GM12878 (cell line): ENCODE measurements at regions not wholly inside any gene's neighbourhood (a gene's known extent, or its start where the extent isn't known, plus 50 kb on each side); places are given as distances from the start of the nearest gene placed in this dataset.

Source experiments
- ATAC-seq: fragments of 200-7000 bp; cut with Tn5 transposase; 3 replicates; pipeline ENCODE4 v1.9.1; 2020; ENCODE audit warnings: mild to moderate bottlenecking, moderate library complexity
- BruUV-seq: library from RNA; stranded (reverse); fragments of 400-500 nt; replicated peaks from 2 replicates; lab custom pipeline; 2021; lab: Mats Ljungman, UMichigan
- CTCF ChIA-PET: fragments of 300-600 bp; sonication (Branson Sonifier 250); formaldehyde crosslinking; extraction: SDS; loops from one replicate; lab custom pipeline; 2021; ENCODE audit warnings: inconsistent platforms; lab: Yijun Ruan, JAX
- POLR2A ChIA-PET: fragments of 350-600 bp; formaldehyde crosslinking; extraction: SDS; loops from one replicate; lab custom pipeline; 2021; ENCODE audit warnings: inconsistent platforms; lab: Charles Lee
- RAD21 ChIA-PET: fragments of 300-600 bp; sonication (Branson Sonifier 250); formaldehyde crosslinking; loops from one replicate; lab custom pipeline; 2023; ENCODE audit warnings: antibody characterized with exemption; ENCODE audit not compliant: unreplicated experiment; lab: Charles Lee
- SMC1A ChIA-PET: fragments of 300-600 bp; sonication (Branson Sonifier 250); formaldehyde crosslinking; loops from one replicate; lab custom pipeline; 2023; ENCODE audit not compliant: unreplicated experiment, uncharacterized antibody; lab: Charles Lee
- DNase-seq: peaks from one replicate; pipeline ENCODE4 v3.0.0-alpha.2; 2011; ENCODE audit warnings: low read depth, low spot score
- FAIRE-seq: peaks from 3 replicates; lab custom pipeline; 2011; peaks lifted over from hg19 to GRCh38; lab: Jason Lieb, UNC
- H2AFZ ChIP-seq: 2 replicates; pipeline ENCODE4 v1.6.0; 2011; ENCODE audit warnings: low read depth, low read length, control low read depth; ENCODE audit not compliant: control insufficient read depth
- H3K27ac ChIP-seq: 2 replicates; pipeline ENCODE4 v1.5.1; 2011; ENCODE audit warnings: control low read depth; ENCODE audit not compliant: control insufficient read depth, insufficient read depth
- H3K27me3 ChIP-seq, 2 experiments: replicated peaks in 1 of 2; 2 replicates each; pipeline versions ENCODE4 v1.6.0 to v1.6.1; 2011; ENCODE audit warnings: low read length in 1 of 2; ENCODE audit not compliant: control insufficient read depth in 2 of 2, insufficient read depth in 2 of 2
- H3K36me3 ChIP-seq, 2 experiments: 2 replicates each; pipeline ENCODE4 v1.5.1; 2011; ENCODE audit warnings: low read length in 1 of 2; ENCODE audit not compliant: control insufficient read depth in 2 of 2, insufficient read depth in 2 of 2
- H3K4me1 ChIP-seq: 2 replicates; pipeline ENCODE4 v1.6.1; 2011; ENCODE audit warnings: mild to moderate bottlenecking, low read length, moderate library complexity, mixed read lengths; ENCODE audit not compliant: control insufficient read depth, insufficient read depth
- H3K4me2 ChIP-seq: 2 replicates; pipeline ENCODE4 v1.6.0; 2011; ENCODE audit warnings: control low read depth; ENCODE audit not compliant: control insufficient read depth, insufficient read depth
- H3K4me3 ChIP-seq: fragments of 200-600 bp; sonication (generic); 2 replicates; pipeline ENCODE4 v1.5.1; 2016
- H3K79me2 ChIP-seq: 2 replicates; pipeline ENCODE4 v1.6.0; 2011; ENCODE audit warnings: low read length; ENCODE audit not compliant: control insufficient read depth, insufficient read depth
- H3K9ac ChIP-seq: 2 replicates; pipeline ENCODE4 v1.8.0; 2011; ENCODE audit warnings: low read length, control low read depth, mixed read lengths; ENCODE audit not compliant: control insufficient read depth, insufficient read depth
- H3K9me3 ChIP-seq: replicated peaks from 3 replicates; pipeline ENCODE4 v1.5.1; 2011; ENCODE audit warnings: mild to moderate bottlenecking, low read length; ENCODE audit not compliant: control insufficient read depth, insufficient read depth
- H4K20me1 ChIP-seq: 2 replicates; pipeline ENCODE4 v1.6.0; 2011; ENCODE audit not compliant: control insufficient read depth, insufficient read depth
- BCL11A ChIP-seq: IDR thresholded peaks from 2 replicates; pipeline ENCODE4 v1.6.1; 2011; ENCODE audit warnings: low read depth, low read length
- BHLHE40 ChIP-seq, 2 experiments: fragments of 450-650 bp in 1 of 2; IDR thresholded peaks; 2 replicates each; pipeline ENCODE4 v1.6.1; 2011 to 2017; ENCODE audit warnings: low read depth in 2 of 2, borderline replicate concordance in 1 of 2, improper control_type of control experiment in 1 of 2, low read length in 1 of 2, mild to moderate bottlenecking in 1 of 2
- BMI1 ChIP-seq: fragments of 450-650 bp; IDR thresholded peaks from 2 replicates; pipeline ENCODE4 v1.6.1; 2016; ENCODE audit warnings: mild to moderate bottlenecking, moderate library complexity, borderline replicate concordance
- JUNB ChIP-seq: IDR thresholded peaks from 2 replicates; pipeline ENCODE4 v1.6.1; 2016; ENCODE audit warnings: antibody characterized with exemption, mild to moderate bottlenecking
- LARP7 ChIP-seq: fragments of 450-650 bp; IDR thresholded peaks from 2 replicates; pipeline ENCODE4 v1.6.1; 2017; ENCODE audit warnings: mild to moderate bottlenecking
- MYB ChIP-seq: fragments of 150-350 bp; IDR thresholded peaks from 2 replicates; pipeline ENCODE4 v1.6.1; 2014; ENCODE audit warnings: mild to moderate bottlenecking, low read depth, low read length, borderline replicate concordance
- SUPT20H ChIP-seq: IDR thresholded peaks from 2 replicates; pipeline ENCODE4 v1.6.1; 2011; ENCODE audit warnings: low read depth, mild to moderate bottlenecking, low read length, moderate library complexity, borderline replicate concordance; ENCODE audit not compliant: control insufficient read depth
- ZNF274 ChIP-seq: IDR thresholded peaks from one replicate; pipeline ENCODE4 v1.8.0; 2011; ENCODE audit not compliant: insufficient read length, insufficient read depth
- WGBS: methylation state at CpG from one replicate; pipeline ENCODE4 v1.1.6; 2016; ENCODE audit warnings: low lambda C conversion rate; ENCODE audit not compliant: insufficient replicate concordance, insufficient coverage; ENCODE audit errors: missing lambda C conversion rate; 5-methylcytosine and 5-hydroxymethylcytosine counted together
- in situ Hi-C: fragments of 300-500 bp; cut with MboI; formaldehyde crosslinking; loops from 9 replicates; pipeline ENCODE4 v1.14.3; 2018; ENCODE audit warnings: mixed read lengths
- intact Hi-C: fragments of 100-400 bp; cut with micrococcal nuclease; formaldehyde crosslinking; loops from one replicate; pipeline ENCODE4 v1.14.2; 2022; ENCODE audit not compliant: unreplicated experiment
- TF ChIP-seq, protein P1 (sequence below): fragments of 450-650 bp; IDR thresholded peaks from 2 replicates; pipeline ENCODE4 v1.6.1; 2017; ENCODE audit warnings: mild to moderate bottlenecking, moderate library complexity

- WGBS: 17% methylated on average over 12 of the region's 12 CpGs
- intact Hi-C loops (no loop called here), in situ Hi-C loops (no loop called here)
- Histone ChIP-seq H3K4me3 (no peak overlapping the region), H3K27ac (no peak overlapping the region), H3K4me2 (no peak overlapping the region), H3K9ac (no peak overlapping the region), H3K9me3 (no peaks in the 10 kb centered on the region), H3K27me3 (no peaks in the 10 kb centered on the region; a peak in 2 of 4 replicates), H2AFZ (no peak overlapping the region), H3K36me3 (no peaks in the 10 kb centered on the region), H3K79me2 (no peaks in the 10 kb centered on the region), H3K4me1 (no peaks in the 10 kb centered on the region), H4K20me1 (no peaks in the 10 kb centered on the region)
- ChIA-PET RAD21 (no interaction called here), POLR2A (no interaction called here), CTCF (no interaction called here), SMC1A (no interaction called here)
- DNase-seq (no peak), ATAC-seq (no peak), FAIRE-seq (no peak)
- TF ChIP-seq BCL11A (no peak), LARP7 (no peak), JUNB (no peak), SUPT20H (no peak), BHLHE40 (IDR thresholded peaks at IDR 0.05; ENCODE audit: borderline replicate concordance in 1 of 2, low read depth in 2 of 2, low read length in 1 of 2) (no peak), ZNF274 (no peak), MYB (no peak), BMI1 (no peak)
- TF ChIP-seq, protein P1, sequence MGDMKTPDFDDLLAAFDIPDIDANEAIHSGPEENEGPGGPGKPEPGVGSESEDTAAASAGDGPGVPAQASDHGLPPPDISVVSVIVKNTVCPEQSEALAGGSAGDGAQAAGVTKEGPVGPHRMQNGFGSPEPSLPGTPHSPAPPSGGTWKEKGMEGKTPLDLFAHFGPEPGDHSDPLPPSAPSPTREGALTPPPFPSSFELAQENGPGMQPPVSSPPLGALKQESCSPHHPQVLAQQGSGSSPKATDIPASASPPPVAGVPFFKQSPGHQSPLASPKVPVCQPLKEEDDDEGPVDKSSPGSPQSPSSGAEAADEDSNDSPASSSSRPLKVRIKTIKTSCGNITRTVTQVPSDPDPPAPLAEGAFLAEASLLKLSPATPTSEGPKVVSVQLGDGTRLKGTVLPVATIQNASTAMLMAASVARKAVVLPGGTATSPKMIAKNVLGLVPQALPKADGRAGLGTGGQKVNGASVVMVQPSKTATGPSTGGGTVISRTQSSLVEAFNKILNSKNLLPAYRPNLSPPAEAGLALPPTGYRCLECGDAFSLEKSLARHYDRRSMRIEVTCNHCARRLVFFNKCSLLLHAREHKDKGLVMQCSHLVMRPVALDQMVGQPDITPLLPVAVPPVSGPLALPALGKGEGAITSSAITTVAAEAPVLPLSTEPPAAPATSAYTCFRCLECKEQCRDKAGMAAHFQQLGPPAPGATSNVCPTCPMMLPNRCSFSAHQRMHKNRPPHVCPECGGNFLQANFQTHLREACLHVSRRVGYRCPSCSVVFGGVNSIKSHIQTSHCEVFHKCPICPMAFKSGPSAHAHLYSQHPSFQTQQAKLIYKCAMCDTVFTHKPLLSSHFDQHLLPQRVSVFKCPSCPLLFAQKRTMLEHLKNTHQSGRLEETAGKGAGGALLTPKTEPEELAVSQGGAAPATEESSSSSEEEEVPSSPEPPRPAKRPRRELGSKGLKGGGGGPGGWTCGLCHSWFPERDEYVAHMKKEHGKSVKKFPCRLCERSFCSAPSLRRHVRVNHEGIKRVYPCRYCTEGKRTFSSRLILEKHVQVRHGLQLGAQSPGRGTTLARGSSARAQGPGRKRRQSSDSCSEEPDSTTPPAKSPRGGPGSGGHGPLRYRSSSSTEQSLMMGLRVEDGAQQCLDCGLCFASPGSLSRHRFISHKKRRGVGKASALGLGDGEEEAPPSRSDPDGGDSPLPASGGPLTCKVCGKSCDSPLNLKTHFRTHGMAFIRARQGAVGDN: no peak
- BruUV-seq: no TSS peak
Measured at GRCh38 chr15:29920515-29920914, 98.2 kb upstream of the TJP1 start.
